DMS79 (cell line): ENCODE measurements at regions not wholly inside any gene's neighbourhood (a gene's known extent, or its start where the extent isn't known, plus 50 kb on each side); places are given as distances from the start of the nearest gene placed in this dataset.
"Not testable (repeated sequence)": the region's sequence is repeated elsewhere in the genome, so short reads cannot be mapped to it uniquely, and the experiment has no call there.

ENCODE experiments used
- DNase-seq: peaks from one replicate; lab custom pipeline; 2025; lab: John Stamatoyannopoulos, UW

DNA sequence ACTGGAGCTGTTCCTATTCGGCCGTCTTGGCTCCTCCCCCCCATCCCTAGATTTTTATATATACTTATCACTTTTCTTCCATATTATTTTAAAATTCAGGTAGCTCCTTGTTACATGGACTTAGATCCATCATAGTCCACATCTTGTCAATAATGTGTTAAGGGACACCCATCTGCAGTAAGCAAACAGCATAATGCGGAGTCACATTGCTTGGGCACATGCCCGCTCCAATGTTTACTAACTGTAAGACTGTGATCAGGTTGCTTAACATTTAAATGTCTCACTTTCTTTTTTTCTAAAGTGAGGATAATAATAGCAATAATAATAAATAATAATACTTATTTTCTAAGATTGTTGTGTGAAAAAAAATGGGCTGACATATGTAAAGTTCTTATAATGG is 303.2 kb upstream of the SOX14 start:
- no peak for DNase-seq

DNA sequence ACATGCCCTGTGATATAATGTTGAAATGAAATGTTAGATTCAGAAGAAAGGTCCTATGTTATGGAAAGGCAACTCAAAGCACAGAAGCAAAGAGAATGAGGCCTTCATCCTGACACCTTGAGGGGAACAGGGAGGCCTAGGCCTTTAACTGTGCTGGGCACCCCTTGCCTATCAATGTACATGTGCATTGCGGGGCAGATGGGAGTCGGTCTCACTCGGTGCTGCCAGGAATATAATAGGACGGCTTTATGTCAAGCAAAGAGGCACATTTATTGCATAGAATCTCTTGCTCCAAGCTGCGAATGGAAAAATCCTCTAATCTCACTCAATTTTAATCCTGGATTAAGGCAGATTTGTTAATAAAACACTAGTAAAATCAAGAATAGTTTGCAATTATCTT is 301.0 kb upstream of the SOX14 start:
- no peak for DNase-seq

DNA sequence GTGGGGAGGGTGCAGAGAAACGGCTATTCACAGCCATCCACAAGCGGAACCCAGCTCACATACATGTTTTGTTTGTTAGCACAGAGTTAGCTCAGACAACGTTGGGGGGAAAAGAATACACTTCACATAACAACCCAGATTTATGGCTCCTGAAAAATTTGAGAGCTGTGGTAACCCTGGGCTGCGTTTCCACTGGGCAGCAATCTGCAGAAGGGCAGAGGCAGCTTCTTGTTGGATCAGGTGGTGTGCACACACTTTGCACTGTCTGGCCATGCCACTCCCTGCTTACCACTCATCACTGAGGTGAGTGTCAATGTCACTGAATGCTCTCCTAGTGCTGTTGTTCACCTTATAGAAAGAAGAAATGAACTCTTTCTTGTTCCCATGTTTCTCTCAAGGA is 299.8 kb upstream of the SOX14 start:
- DNase-seq, result no peak

DNA sequence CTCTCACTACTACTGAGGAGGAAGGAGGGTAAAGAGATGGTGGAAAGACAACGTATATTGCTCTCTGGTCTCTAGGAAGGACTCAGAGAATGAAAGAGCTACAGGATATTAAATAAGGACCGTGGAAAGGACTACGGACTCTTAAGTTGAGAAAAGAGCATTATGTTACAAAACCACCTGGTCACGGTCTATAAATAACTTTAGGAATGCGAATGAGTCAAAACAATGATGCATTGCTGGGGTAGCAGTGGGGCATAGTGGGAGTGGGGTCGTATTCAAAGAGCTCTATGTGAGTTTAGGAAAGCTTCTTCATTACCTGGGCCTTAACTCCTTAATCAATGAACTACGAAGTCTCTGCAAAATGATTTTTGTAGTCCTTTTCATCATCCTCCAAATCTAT is 295.7 kb upstream of the SOX14 start:
- no peak for DNase-seq

DNA sequence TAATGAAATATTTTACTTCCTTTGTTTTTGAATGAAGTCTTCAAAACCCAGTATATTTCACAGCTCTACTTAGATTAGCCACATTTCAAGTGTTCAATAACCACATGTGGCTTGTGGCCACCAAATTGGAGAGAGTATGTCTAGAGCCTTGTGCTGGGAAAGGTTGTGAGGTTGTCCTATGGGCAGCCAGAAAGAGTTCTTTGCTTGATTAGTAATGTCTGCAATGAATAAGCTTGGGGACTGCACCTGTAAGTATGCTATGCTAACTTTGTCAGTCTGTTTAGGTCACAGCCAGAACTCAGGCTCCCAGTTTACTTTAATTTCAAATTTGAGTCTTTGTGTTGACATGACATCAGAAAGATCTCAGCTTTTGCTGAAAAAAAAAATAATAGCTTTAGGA is 294.9 kb upstream of the SOX14 start:
- DNase-seq, result no peak

DNA sequence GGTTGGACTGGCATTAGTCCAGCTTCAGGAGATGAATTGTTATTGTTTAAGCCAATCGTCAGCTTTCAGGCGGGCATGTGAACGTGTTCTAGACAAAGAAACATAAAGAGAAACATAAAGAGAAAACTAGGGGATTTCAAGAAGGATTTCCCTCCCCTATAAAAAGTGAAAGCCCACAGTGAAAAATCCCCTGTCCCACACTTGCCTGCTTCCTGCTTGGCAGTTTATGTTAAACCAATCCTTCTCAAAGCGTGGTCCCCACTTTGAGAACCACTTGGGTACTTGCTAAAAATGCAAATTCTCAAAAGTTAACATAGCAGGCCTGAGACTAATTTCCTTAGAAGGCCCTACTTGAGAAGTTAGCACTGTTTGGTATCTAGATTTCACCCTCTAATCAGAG is 293.0 kb upstream of the SOX14 start:
- DNase-seq, result no peak

DNA sequence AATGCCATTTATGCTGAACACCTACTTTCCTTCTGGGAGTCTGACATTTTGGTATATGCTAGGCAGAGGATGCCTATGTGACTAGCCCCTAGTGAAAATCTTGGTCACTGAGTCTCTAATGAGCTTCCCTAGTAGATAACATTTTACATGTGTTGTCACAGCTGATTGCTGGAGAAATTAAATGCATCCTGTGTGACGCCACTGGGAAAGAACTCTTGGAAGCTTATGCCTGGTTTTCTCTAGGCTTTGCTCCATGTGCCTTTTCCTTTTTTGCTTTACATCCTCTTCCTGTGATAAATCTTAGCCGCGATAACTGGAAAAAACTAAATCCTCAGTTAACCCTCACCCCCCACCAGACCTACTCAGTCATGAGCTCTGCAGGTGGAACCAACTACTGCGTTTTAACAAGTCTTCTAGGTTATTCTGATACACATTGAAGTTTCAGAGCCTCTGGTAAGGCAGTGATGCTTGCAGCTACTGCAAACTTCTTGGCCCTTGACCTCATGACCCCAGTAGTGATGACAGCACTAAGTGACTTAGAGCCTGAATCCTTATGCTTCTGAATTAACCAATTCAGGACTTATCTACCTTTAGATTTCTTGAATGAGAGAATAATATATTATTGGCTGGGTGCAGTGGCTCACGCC is 292.4 kb upstream of the SOX14 start:
- DNase-seq, result no peak

DNA sequence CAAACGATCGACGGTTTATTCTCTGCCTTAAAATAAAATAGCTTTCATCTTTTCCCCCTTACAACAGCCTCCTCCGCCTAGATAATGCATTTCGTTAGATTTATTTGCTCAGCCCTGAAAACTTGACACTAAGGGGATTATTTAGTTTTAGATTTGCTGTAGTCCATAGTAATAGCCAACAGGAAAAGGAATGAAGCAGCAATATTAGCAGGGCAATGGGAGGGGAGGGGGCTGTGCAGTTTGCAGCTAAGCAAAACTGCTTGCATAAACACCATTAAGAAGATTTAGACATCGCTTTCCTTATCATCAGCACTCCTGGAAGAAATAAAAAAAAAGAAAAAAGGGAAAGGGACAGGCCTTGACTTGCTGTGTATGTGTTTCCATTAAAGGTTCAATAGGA is 286.5 kb upstream of the SOX14 start:
- no peak for DNase-seq

DNA sequence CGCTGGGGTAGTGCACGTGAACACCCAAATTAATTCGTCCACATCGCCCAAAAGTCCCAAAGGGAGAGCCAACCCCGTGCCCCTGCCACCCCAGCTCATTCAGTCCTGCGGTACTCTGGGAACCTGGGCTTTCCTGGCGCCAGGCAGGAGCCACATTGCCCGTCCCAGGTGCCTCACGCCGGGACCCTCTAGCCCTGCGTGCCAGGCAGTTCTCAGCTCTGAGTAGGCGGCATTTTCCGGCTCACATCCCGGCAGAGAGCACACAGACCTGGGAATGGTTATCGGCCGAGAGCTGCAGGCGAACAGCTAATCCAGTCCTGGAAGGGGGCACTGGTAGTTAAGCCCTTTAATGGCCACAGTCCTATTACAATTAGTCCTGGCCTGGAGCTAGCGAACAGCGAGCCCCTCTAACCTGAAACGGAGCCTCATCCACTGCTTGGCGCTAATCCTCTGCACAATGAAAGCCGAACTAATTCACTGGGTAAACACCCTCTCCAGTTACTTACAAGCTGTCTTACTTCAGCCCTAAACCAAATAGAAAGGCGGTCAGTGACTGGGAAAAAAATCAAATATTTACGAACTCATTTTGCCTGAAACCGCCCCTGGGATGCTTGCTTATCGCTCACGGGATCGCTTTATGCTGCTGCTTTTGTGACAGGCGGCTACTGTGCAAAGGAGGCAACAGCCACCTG is 254.6 kb upstream of the SOX14 start:
- DNase-seq, result peak; percentile 70

DNA sequence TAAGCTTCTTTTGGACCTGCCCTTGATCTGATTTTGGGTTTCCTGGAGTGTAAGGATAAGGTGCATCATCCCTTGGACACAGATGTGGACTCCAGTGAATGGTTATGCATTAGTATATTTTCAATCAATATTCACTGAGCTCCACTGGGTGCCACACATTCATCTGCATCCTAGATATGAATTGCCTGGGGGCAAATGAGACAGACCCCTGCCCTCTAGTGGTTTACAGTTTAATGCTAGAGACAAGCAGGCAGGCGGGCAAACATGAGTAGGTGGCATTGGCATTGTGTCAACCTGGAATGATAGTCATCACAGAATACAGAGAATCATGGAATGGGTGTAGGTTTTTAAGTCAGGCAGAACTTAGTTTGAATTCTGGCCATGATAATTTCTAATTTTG is 252.5 kb upstream of the SOX14 start:
- no peak for DNase-seq

DNA sequence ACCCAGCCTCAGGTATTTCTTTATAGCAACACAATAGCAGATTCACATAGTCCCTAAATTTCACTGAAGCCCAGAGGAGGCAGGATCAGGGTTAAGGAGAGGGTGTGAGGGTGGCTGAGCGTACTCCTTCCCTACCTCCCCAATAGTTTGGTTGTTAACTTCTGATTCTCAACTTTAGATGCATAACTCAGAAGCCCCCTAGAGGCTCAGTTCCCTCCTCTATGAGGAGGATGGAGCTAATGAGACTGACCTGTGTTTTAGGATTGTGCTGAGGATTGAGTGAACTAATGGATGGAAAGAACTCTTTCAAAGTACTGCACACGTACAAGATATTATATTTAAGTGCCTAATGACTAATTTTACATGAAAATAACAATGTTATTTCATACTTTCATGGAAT is 249.3 kb upstream of the SOX14 start:
- no peak for DNase-seq

DNA sequence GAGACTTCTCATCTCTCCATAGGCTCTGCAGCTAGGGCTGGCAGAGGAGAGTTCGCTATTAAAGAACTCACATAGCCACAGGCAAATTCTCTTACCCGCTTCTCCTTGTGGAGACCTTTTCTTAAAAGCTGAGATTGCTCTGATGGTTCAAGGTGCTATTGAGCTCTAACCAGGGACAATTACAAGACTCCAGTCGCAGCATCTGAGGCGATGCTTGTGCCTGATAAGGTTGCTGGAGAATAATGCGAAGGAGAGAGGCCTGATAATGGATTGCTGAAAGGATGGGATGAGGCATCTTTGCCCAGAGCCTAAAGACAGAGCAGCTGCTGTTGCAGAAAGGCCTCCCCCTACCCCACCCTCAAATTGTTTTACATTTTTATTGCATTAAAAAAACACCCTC is 244.5 kb upstream of the SOX14 start:
- no peak for DNase-seq

DNA sequence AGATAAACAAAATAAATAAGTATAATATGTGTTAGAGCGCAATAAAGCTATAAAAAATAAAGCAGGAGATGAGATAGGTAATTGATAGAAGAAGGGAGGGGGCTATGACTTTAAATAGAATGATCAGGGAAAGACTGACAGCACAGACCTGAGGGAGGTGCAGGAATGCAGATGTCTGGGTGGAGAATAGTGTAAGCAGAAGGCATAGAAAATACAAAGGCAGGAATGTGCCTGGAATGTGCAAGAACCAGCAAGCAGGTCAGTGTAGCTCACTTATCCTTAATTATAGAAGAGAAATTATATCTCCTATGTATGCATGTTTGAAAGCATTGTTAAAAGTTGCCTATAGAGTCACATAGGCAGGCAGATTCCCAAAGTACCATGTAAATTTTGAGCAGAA is 239.4 kb upstream of the SOX14 start:
- no peak for DNase-seq

DNA sequence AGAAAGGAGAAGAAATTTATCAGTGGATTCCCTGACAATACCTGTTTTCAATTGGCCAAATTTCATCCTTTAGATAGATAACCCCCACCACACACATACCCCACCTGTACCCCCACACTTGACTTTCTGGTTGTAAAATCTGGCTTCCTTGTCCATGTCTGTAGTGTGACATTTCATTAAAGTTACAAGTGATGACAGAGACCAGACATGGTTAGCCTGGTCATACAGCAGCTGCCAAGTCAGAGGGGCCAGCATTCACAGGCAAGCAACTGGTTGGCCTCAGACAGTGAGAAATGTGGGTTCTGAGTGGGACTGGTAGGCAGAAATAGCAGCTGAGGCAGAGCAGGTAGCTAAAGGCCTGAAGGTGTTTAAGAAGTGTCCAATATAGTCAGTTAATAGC is 238.6 kb upstream of the SOX14 start:
- DNase-seq, result no peak

DNA sequence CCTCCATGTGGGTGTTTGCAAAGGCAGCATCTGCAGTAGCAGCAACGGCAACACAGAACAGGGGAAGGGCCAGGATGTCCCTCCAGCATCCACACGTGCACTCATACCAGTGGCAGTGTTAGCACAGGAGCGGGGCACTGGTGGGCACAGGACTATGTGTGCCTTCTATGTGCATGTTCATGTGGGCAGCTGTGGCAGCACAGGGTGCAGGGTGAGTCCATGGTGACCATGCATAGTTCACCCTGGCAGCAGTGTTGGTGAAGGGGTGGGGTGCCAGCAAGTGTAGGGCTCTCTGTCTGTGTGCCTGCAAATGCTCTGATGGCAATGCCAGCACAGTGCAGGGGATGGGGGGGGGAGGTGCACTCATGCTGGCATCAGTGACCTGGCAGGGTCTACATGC is 222.1 kb upstream of the SOX14 start:
- no peak for DNase-seq

DNA sequence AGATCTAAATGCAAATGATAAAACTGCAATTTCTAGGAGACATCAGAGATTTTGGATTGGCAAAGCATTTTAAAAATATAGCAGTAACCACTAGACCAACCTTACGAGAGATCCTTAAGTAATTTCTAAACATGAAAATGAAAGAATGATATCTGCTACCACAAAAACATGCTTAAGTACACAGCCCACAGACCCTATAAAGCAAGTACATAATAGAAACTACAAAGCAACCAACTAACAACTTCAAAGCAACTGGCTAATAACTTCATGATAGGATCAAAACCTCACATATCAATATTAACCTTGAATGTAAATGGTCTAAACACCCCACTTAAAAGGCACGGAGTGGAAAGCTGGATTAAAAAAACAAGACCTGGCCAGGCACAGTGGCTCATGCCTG is 209.9 kb upstream of the SOX14 start:
- no peak for DNase-seq

DNA sequence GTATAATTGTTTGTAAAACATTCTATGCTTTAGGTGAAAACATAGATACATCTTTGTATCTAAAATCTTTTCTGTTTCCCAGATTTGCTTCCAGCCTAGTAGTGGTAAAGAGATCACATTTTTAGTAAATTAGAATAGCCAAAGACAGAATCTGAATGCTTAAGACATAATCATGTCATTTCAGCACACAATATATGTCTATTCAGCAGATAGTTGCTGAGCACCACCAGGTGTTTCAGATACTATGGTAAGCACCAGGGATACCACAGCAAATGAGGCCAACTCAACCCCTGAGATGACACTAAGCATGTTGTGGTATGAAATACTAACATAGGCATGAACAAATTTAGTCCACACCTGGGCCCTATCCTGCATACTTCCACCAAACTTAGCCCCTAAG is 195.2 kb upstream of the SOX14 start:
- DNase-seq, result no peak

DNA sequence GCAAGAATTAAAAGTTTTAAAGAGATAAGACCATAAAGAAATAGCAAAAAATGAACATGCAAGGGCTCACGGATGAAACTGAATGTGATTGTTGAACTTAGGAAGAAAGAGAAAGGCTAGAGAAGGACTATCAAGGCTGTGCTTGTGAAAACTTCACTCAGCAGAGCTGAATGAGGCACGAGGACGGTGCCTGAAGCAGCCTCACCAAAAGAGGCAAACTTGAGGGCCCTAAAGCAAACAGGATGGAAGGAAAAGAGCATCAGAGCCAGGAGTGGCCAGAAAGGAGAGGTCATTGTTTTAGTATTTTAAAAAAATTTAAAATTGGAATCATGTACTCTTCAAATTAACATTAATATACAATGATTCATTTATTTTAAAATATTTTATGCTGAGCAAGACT is 191.2 kb upstream of the SOX14 start:
- DNase-seq, result no peak

DNA sequence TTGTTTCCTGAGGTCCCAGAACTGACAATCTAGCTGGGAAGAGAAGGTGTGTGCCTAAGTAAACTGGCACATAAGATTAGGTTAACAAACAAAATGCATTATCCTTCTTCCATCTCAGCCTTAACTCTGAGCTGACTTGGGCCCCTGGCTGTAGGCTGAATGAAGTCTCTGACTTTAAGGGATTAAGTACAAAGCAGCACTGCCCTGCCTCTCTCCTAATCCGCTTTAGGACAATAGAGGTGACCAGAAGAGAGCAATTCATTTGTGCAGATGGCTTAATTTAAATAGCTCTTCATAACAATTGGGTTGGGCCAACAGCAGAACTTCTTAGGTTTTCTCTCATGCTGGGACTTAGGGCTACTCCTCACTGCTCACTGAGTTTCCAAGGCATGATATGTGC is 181.6 kb upstream of the SOX14 start:
- no peak for DNase-seq

DNA sequence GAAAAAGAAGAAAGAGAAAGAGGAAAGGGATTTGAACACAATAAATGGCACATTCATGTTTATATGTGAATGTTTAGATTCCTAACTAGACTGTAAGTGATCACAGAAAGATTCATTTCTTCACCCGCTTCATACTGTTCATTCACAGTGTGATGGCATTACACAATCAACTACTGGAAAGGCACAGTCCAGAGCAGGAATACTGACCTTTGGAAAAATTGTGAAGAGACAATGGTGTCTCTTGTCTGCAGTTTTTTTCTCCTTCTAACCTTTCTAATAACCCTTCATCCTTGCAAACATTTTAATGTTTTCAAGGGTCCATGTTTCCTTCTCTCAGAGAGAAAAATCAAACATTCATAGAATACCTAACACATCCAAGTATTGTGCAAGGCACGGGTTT is 180.9 kb upstream of the SOX14 start:
- DNase-seq, result no peak

DNA sequence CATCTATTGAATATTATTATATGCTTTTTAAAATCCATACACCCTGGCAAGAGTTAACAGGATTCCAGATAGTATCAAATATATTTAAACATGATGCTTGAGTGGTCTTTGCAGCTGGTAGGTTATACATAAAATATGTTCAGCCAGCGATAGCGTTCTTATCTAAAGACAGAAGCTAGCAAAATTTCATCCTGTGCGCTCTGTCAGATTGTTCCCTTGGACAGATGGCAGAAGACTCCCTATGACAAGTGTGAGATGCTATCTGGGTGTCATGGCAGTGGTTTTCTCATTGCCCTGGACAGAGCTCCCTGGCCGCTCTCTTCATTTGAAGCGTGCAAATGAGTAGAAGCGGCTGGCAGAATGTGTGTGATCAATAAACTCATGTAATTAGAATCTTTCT is 175.2 kb upstream of the SOX14 start:
- DNase-seq, result no peak

DNA sequence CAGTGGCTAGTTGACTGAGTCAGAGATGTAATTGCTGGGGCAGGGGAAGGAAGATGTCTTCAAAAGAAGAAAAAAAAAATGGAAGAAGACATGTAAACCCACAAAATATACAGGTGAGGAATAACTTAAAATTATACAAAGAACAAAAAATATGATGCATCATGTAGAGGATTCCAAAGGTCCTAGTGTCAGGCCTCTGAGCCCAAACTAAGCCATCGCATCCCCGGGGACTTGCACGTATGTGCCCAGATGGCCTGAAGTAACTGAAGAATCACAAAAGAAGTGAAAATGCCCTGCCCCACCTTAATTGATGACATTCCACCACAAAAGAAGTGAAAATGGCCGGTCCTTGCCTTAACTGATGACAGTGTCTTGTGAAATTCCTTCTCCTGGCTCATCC is 168.7 kb upstream of the SOX14 start:
- not testable (repeated sequence) for DNase-seq

DNA sequence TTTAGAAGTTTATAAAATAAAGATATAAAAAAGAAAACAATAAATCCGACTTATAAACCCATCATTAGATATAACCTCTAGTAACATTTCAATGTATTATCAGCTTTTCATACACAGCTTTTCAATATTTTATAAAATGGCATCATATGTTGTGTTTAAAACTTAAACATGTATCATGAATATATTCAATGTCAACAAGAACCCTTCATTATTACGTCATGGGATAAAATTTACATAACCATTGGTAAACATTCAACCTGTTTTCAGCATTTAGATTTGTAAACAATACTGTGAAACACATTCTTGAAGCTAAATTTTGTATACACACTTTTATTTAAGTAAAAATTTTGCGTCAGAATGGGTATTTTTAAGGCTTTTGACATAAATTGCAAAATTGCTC is 153.4 kb upstream of the SOX14 start:
- DNase-seq, result no peak

DNA sequence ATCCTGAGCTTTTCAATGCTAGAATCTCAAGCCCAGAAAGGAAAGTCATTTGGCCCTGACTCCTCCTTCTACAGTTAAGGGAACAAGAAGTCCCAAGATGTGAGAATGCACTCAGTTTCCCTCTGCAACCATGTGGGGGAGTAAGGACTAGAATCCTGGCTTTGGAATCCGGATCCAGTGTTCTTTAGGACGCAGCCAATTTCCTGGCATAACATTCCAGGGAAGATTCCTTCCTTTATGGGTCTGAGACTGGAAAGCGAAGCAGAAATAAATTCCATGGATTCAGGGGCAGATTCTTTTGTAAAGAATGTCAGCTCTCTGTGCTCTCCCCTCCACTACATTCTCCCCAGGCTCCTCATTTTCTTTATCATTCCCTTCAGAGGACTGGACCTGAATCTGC is 151.8 kb upstream of the SOX14 start:
- DNase-seq, result no peak
